GM12878 (cell line): ENCODE measurements at regions not wholly inside any gene's neighbourhood (a gene's known extent, or its start where the extent isn't known, plus 50 kb on each side); places are given as distances from the start of the nearest gene placed in this dataset.

ENCODE experiments used
- ATAC-seq: fragments of 200-7000 bp; cut with Tn5 transposase; 3 replicates; pipeline ENCODE4 v1.9.1; 2020; ENCODE audit warnings: mild to moderate bottlenecking, moderate library complexity
- BruUV-seq: library from RNA; stranded (reverse); fragments of 400-500 nt; replicated peaks from 2 replicates; lab custom pipeline; 2021; lab: Mats Ljungman, UMichigan
- CTCF ChIA-PET: fragments of 300-600 bp; sonication (Branson Sonifier 250); formaldehyde crosslinking; extraction: SDS; loops from one replicate; lab custom pipeline; 2021; ENCODE audit warnings: inconsistent platforms; lab: Yijun Ruan, JAX
- POLR2A ChIA-PET: fragments of 350-600 bp; formaldehyde crosslinking; extraction: SDS; loops from one replicate; lab custom pipeline; 2021; ENCODE audit warnings: inconsistent platforms; lab: Charles Lee
- RAD21 ChIA-PET: fragments of 300-600 bp; sonication (Branson Sonifier 250); formaldehyde crosslinking; loops from one replicate; lab custom pipeline; 2023; ENCODE audit warnings: antibody characterized with exemption; ENCODE audit not compliant: unreplicated experiment; lab: Charles Lee
- SMC1A ChIA-PET: fragments of 300-600 bp; sonication (Branson Sonifier 250); formaldehyde crosslinking; loops from one replicate; lab custom pipeline; 2023; ENCODE audit not compliant: unreplicated experiment, uncharacterized antibody; lab: Charles Lee
- DNase-seq: peaks from one replicate; pipeline ENCODE4 v3.0.0-alpha.2; 2011; ENCODE audit warnings: low read depth, low spot score
- FAIRE-seq: peaks from 3 replicates; lab custom pipeline; 2011; peaks lifted over from hg19 to GRCh38; lab: Jason Lieb, UNC
- H2AFZ ChIP-seq: 2 replicates; pipeline ENCODE4 v1.6.0; 2011; ENCODE audit warnings: low read depth, low read length, control low read depth; ENCODE audit not compliant: control insufficient read depth
- H3K27ac ChIP-seq: 2 replicates; pipeline ENCODE4 v1.5.1; 2011; ENCODE audit warnings: control low read depth; ENCODE audit not compliant: control insufficient read depth, insufficient read depth
- H3K27me3 ChIP-seq, 2 experiments: replicated peaks in 1 of 2; 2 replicates each; pipeline versions ENCODE4 v1.6.0 to v1.6.1; 2011; ENCODE audit warnings: low read length in 1 of 2; ENCODE audit not compliant: control insufficient read depth in 2 of 2, insufficient read depth in 2 of 2
- H3K36me3 ChIP-seq, 2 experiments: 2 replicates each; pipeline ENCODE4 v1.5.1; 2011; ENCODE audit warnings: low read length in 1 of 2; ENCODE audit not compliant: control insufficient read depth in 2 of 2, insufficient read depth in 2 of 2
- H3K4me1 ChIP-seq: 2 replicates; pipeline ENCODE4 v1.6.1; 2011; ENCODE audit warnings: mild to moderate bottlenecking, low read length, moderate library complexity, mixed read lengths; ENCODE audit not compliant: control insufficient read depth, insufficient read depth
- H3K4me2 ChIP-seq: 2 replicates; pipeline ENCODE4 v1.6.0; 2011; ENCODE audit warnings: control low read depth; ENCODE audit not compliant: control insufficient read depth, insufficient read depth
- H3K4me3 ChIP-seq: fragments of 200-600 bp; sonication (generic); 2 replicates; pipeline ENCODE4 v1.5.1; 2016
- H3K79me2 ChIP-seq: 2 replicates; pipeline ENCODE4 v1.6.0; 2011; ENCODE audit warnings: low read length; ENCODE audit not compliant: control insufficient read depth, insufficient read depth
- H3K9ac ChIP-seq: 2 replicates; pipeline ENCODE4 v1.8.0; 2011; ENCODE audit warnings: low read length, control low read depth, mixed read lengths; ENCODE audit not compliant: control insufficient read depth, insufficient read depth
- H3K9me3 ChIP-seq: replicated peaks from 3 replicates; pipeline ENCODE4 v1.5.1; 2011; ENCODE audit warnings: mild to moderate bottlenecking, low read length; ENCODE audit not compliant: control insufficient read depth, insufficient read depth
- H4K20me1 ChIP-seq: 2 replicates; pipeline ENCODE4 v1.6.0; 2011; ENCODE audit not compliant: control insufficient read depth, insufficient read depth
- BACH1 ChIP-seq: fragments of 450-650 bp; IDR thresholded peaks from 2 replicates; pipeline ENCODE4 v1.6.1; 2017; ENCODE audit warnings: mild to moderate bottlenecking, borderline replicate concordance
- ETV6 ChIP-seq, 2 experiments: fragments of 450-650 bp in 1 of 2; IDR thresholded peaks in 1 of 2; conservative IDR thresholded peaks in 1 of 2; 2 replicates each; pipeline ENCODE4 v1.6.1; 2014; ENCODE audit warnings: antibody characterized with exemption in 1 of 2, borderline replicate concordance in 1 of 2, low read depth in 1 of 2, mild to moderate bottlenecking in 1 of 2, moderate library complexity in 1 of 2
- HDAC6 ChIP-seq: fragments of 200-600 bp; sonication (generic); IDR thresholded peaks from one replicate; pipeline ENCODE4 v1.8.0; 2017; ENCODE audit warnings: antibody characterized with exemption; ENCODE audit not compliant: unreplicated experiment
- IRF3 ChIP-seq: fragments of 450-650 bp; IDR thresholded peaks from 2 replicates; pipeline ENCODE4 v1.6.1; 2014; ENCODE audit warnings: mild to moderate bottlenecking
- JUND ChIP-seq: IDR thresholded peaks from 2 replicates; pipeline ENCODE4 v1.6.1; 2012; ENCODE audit warnings: low read depth, mild to moderate bottlenecking, low read length, improper control_type of control experiment, moderate library complexity
- KAT2A ChIP-seq: conservative IDR thresholded peaks from 2 replicates; pipeline ENCODE4 v1.6.1; 2011; ENCODE audit warnings: low read depth, low read length; ENCODE audit not compliant: control insufficient read depth
- KLF5 ChIP-seq: fragments of 450-650 bp; IDR thresholded peaks from 2 replicates; pipeline ENCODE4 v1.6.1; 2014; ENCODE audit warnings: mild to moderate bottlenecking; ENCODE audit not compliant: partially characterized antibody
- LARP7 ChIP-seq: fragments of 450-650 bp; IDR thresholded peaks from 2 replicates; pipeline ENCODE4 v1.6.1; 2017; ENCODE audit warnings: mild to moderate bottlenecking
- MTA2 ChIP-seq: fragments of 450-650 bp; IDR thresholded peaks from 2 replicates; pipeline ENCODE4 v1.6.1; 2016; ENCODE audit warnings: low read depth, mild to moderate bottlenecking, moderate library complexity
- PRDM15 ChIP-seq: fragments of 450-650 bp; formaldehyde crosslinking; IDR thresholded peaks from 2 replicates; pipeline ENCODE4 v1.4.0; 2020; ENCODE audit warnings: mild to moderate bottlenecking, moderate library complexity
- STAT3 ChIP-seq: IDR thresholded peaks from 2 replicates; pipeline ENCODE4 v1.6.1; 2011; ENCODE audit warnings: low read depth, low read length, improper control_type of control experiment
- ZBTB40 ChIP-seq: fragments of 450-650 bp; IDR thresholded peaks from 2 replicates; pipeline ENCODE4 v1.6.1; 2016; ENCODE audit warnings: mild to moderate bottlenecking, moderate library complexity, borderline replicate concordance
- WGBS: methylation state at CpG from one replicate; pipeline ENCODE4 v1.1.6; 2016; ENCODE audit warnings: low lambda C conversion rate; ENCODE audit not compliant: insufficient replicate concordance, insufficient coverage; ENCODE audit errors: missing lambda C conversion rate; 5-methylcytosine and 5-hydroxymethylcytosine counted together
- in situ Hi-C: fragments of 300-500 bp; cut with MboI; formaldehyde crosslinking; loops from 9 replicates; pipeline ENCODE4 v1.14.3; 2018; ENCODE audit warnings: mixed read lengths
- intact Hi-C: fragments of 100-400 bp; cut with micrococcal nuclease; formaldehyde crosslinking; loops from one replicate; pipeline ENCODE4 v1.14.2; 2022; ENCODE audit not compliant: unreplicated experiment

- TF ChIP-seq PRDM15 (CRISPR knock-in tag): no peak
Measured at GRCh38 chr10:128722947-128723346, 596.7 kb upstream of the MKI67 start (continued).

- H3K27ac ChIP-seq: no peak overlapping the region
- no TSS peak for BruUV-seq
- CTCF ChIA-PET: no interaction called here
- no peak for FAIRE-seq
- no peak for DNase-seq
- SMC1A ChIA-PET: no interaction called here
- ATAC-seq: no peak
- in situ Hi-C loops: no loop called here
- no peaks in the 10 kb centered on the region for H3K9me3 ChIP-seq
- H3K4me2 ChIP-seq: no peak overlapping the region
- H4K20me1 ChIP-seq: no peaks in the 10 kb centered on the region
- no peaks in the 10 kb centered on the region for H3K36me3 ChIP-seq
- no peaks in the 10 kb centered on the region for H3K79me2 ChIP-seq
- H3K9ac ChIP-seq: no peak overlapping the region
- no peaks in the 10 kb centered on the region for H3K27me3 ChIP-seq
- intact Hi-C loops: no loop called here
- RAD21 ChIA-PET: no interaction called here
- POLR2A ChIA-PET: no interaction called here
- H3K4me1 ChIP-seq: no peaks in the 10 kb centered on the region
- H2AFZ ChIP-seq: no peak overlapping the region
- WGBS: 29% methylated on average over 14 of the region's 14 CpGs
- H3K4me3 ChIP-seq: no peak overlapping the region
- no peak for TF ChIP-seq BACH1
- TF ChIP-seq KLF5: no peak
- TF ChIP-seq ETV6 (conservative IDR thresholded peaks at IDR 0.05 in 1 of 2, IDR thresholded peaks at IDR 0.05 in 1 of 2; ENCODE audit: borderline replicate concordance in 1 of 2, low read depth in 1 of 2): no peak
- TF ChIP-seq ZBTB40: no peak
- TF ChIP-seq KAT2A: no peak
- TF ChIP-seq MTA2: no peak
- no peak for TF ChIP-seq JUND
- no peak for TF ChIP-seq STAT3
- no peak for TF ChIP-seq HDAC6
- TF ChIP-seq IRF3: no peak
- TF ChIP-seq LARP7: no peak
Measured at GRCh38 chr10:128723631-128724205, 597.5 kb upstream of the MKI67 start.
